Neutrophil (primary cell): ENCODE measurements at regions not wholly inside any gene's neighbourhood (a gene's known extent, or its start where the extent isn't known, plus 50 kb on each side); places are given as distances from the start of the nearest gene placed in this dataset.

ENCODE experiments used
- H3K27ac ChIP-seq: fragments of 200-600 bp; sonication (generic); 2 replicates; pipeline ENCODE4 v1.5.1; 2016; ENCODE audit warnings: mild to moderate bottlenecking, moderate library complexity
- H3K27me3 ChIP-seq: fragments of 200-600 bp; sonication (generic); 2 replicates; pipeline ENCODE4 v1.6.0; 2016; ENCODE audit warnings: mild to moderate bottlenecking
- H3K36me3 ChIP-seq: fragments of 200-600 bp; sonication (generic); 2 replicates; pipeline ENCODE4 v1.5.1; 2017
- H3K4me1 ChIP-seq, 2 experiments: fragments of 200-600 bp in 1 of 2; sonication (generic) in 1 of 2; 1 replicate in 1 of 2; 2 replicates in 1 of 2; pipeline versions ENCODE4 v1.5.1 to v1.6.1; 2013 to 2016; ENCODE audit warnings: low read depth in 1 of 2, low read length in 1 of 2, mild to moderate bottlenecking in 1 of 2, moderate library complexity in 1 of 2; ENCODE audit not compliant: control insufficient read depth in 1 of 2, insufficient read depth in 1 of 2
- H3K4me3 ChIP-seq, 2 experiments: fragments of 200-600 bp in 1 of 2; sonication (generic) in 1 of 2; 1 replicate in 1 of 2; 2 replicates in 1 of 2; pipeline ENCODE4 v1.5.1; 2013 to 2016; ENCODE audit warnings: low read depth in 1 of 2, low read length in 1 of 2, mild to moderate bottlenecking in 1 of 2, moderate library complexity in 1 of 2
- H3K9me3 ChIP-seq: fragments of 200-600 bp; sonication (generic); 2 replicates; pipeline ENCODE4 v1.5.1; 2016
- TF ChIP-seq, protein P1 (sequence below): fragments of 200-600 bp; sonication (generic); IDR thresholded peaks from 2 replicates; pipeline ENCODE4 v1.5.1; 2016; ENCODE audit warnings: antibody characterized with exemption

DNA sequence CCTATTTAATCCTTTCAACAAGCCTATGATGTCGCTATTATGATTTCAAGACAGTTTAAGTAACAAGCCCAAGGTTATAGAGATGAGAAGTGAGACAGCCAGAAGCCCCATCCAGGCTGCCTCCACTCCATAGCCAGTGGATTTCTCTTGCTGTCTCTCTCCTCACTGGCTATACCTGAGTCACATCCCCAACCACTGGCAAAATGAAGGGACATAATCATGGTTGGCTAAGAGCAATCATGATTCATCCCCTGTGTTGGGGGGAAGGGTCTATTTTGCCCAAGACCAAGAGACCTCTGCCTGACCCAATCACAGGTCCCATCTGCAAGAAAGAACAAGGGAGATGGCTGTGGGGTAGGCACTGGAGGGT is 334.9 kb upstream of the GATB start:
- TF ChIP-seq, protein P1, sequence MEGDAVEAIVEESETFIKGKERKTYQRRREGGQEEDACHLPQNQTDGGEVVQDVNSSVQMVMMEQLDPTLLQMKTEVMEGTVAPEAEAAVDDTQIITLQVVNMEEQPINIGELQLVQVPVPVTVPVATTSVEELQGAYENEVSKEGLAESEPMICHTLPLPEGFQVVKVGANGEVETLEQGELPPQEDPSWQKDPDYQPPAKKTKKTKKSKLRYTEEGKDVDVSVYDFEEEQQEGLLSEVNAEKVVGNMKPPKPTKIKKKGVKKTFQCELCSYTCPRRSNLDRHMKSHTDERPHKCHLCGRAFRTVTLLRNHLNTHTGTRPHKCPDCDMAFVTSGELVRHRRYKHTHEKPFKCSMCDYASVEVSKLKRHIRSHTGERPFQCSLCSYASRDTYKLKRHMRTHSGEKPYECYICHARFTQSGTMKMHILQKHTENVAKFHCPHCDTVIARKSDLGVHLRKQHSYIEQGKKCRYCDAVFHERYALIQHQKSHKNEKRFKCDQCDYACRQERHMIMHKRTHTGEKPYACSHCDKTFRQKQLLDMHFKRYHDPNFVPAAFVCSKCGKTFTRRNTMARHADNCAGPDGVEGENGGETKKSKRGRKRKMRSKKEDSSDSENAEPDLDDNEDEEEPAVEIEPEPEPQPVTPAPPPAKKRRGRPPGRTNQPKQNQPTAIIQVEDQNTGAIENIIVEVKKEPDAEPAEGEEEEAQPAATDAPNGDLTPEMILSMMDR, result no peak
- Histone ChIP-seq H3K36me3 (no peaks in the 10 kb centered on the region), H3K4me3 (no peak overlapping the region), H3K27ac (no peak overlapping the region), H3K27me3 (no peaks in the 10 kb centered on the region), H3K9me3 (no peaks in the 10 kb centered on the region), H3K4me1 (no peaks in the 10 kb centered on the region)

- H3K9me3 ChIP-seq, result no peaks in the 10 kb centered on the region
- no peaks in the 10 kb centered on the region for H3K4me1 ChIP-seq
- no peaks in the 10 kb centered on the region for H3K27me3 ChIP-seq
- TF ChIP-seq, protein P1, result no peak
- no peaks in the 10 kb centered on the region for H3K36me3 ChIP-seq
- H3K4me3 ChIP-seq, result no peak overlapping the region
- H3K27ac ChIP-seq, result no peak overlapping the region
These were observed 334.3 kb upstream of the GATB start for GRCh38 chr4:152094970-152095700.

GRCh38 chr4:152091405-152091804 is 330.6 kb upstream of the GATB start:
- Histone ChIP-seq H3K4me3 (no peak overlapping the region), H3K9me3 (no peaks in the 10 kb centered on the region), H3K27me3 (no peaks in the 10 kb centered on the region), H3K36me3 (no peaks in the 10 kb centered on the region), H3K27ac (no peak overlapping the region), H3K4me1 (no peaks in the 10 kb centered on the region)
- TF ChIP-seq, protein P1, result no peak

- Histone ChIP-seq H3K9me3 (no peaks in the 10 kb centered on the region), H3K4me3 (no peak overlapping the region), H3K36me3 (no peaks in the 10 kb centered on the region), H3K4me1 (no peaks in the 10 kb centered on the region), H3K27me3 (no peaks in the 10 kb centered on the region), H3K27ac (no peak overlapping the region)
- TF ChIP-seq, protein P1, result no peak
These were observed 329.7 kb upstream of the GATB start for GRCh38 chr4:152090543-152090942.

DNA sequence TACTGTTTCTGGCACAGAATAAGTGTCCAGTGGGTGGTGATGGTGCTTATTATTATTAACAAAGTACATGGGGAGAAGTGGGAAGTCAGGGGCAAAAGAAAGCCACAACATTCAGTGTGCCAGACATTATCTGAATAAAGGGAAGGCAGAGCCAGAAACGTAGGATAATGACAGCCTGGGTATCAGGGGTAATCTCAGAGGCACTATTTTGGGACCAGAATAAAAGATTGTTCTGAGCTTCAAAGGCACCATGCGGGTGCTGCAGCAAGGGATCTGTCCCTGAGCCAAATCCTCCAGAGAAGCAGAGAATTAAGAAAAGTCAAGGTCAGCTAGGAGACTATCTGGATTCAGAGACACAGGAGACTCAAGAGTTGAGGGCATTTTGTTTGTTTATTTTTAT is 328.8 kb upstream of the GATB start:
- TF ChIP-seq, protein P1, result no peak
- Histone ChIP-seq H3K4me3 (no peak overlapping the region), H3K4me1 (no peaks in the 10 kb centered on the region), H3K27ac (no peak overlapping the region), H3K36me3 (no peaks in the 10 kb centered on the region), H3K27me3 (no peaks in the 10 kb centered on the region), H3K9me3 (no peaks in the 10 kb centered on the region)
